HepG2 (cell line): ENCODE measurements at regions not wholly inside any gene's neighbourhood (a gene's known extent, or its start where the extent isn't known, plus 50 kb on each side); places are given as distances from the start of the nearest gene placed in this dataset.

Experiments
- ASH2L ChIP-seq: fragments of 300-600, 200-600 bp; sonication (generic); IDR thresholded peaks from 2 replicates; pipeline ENCODE4 v1.7.0; 2017; ENCODE audit warnings: low read depth, mild to moderate bottlenecking, moderate library complexity, mixed read lengths, low read length; ENCODE audit not compliant: insufficient read length
- GATAD2A ChIP-seq: IDR thresholded peaks from 2 replicates; pipeline ENCODE4 v1.6.1; 2016
- GFI1 ChIP-seq: sonication (generic); formaldehyde crosslinking; IDR thresholded peaks from 2 replicates; pipeline ENCODE4 v1.5.0; 2020; ENCODE audit warnings: missing genetic modification reagents, mild to moderate bottlenecking, borderline replicate concordance
- HES4 ChIP-seq: sonication (generic); formaldehyde crosslinking; IDR thresholded peaks from 2 replicates; pipeline ENCODE4 v1.9.0; 2021; ENCODE audit warnings: mild to moderate bottlenecking, missing genetic modification reagents, borderline replicate concordance
- HMG20A ChIP-seq: IDR thresholded peaks from 2 replicates; pipeline ENCODE4 v1.6.1; 2016; ENCODE audit warnings: borderline replicate concordance
- LCORL ChIP-seq, 2 experiments: fragments of 450-650 bp in 1 of 2; sonication (generic) in 1 of 2; formaldehyde crosslinking in 1 of 2; IDR thresholded peaks; 2 replicates each; pipeline versions ENCODE4 v1.5.0 to v1.6.1; 2017 to 2020; ENCODE audit warnings: antibody characterized with exemption in 1 of 2, missing genetic modification reagents in 1 of 2
- MYNN ChIP-seq: sonication (generic); formaldehyde crosslinking; IDR thresholded peaks from 2 replicates; pipeline ENCODE4 v1.4.0; 2020; ENCODE audit warnings: mild to moderate bottlenecking, low read depth, missing genetic modification reagents
- NAIF1 ChIP-seq: sonication (generic); formaldehyde crosslinking; IDR thresholded peaks from 2 replicates; pipeline ENCODE4 v1.5.0; 2020; ENCODE audit warnings: mild to moderate bottlenecking, missing genetic modification reagents, borderline replicate concordance
- PLRG1 ChIP-seq: fragments of 450-650 bp; conservative IDR thresholded peaks from 2 replicates; pipeline ENCODE4 v1.6.1; 2016
- PRMT3 ChIP-seq: sonication (generic); formaldehyde crosslinking; IDR thresholded peaks from 2 replicates; pipeline ENCODE4 v1.8.1; 2022; ENCODE audit warnings: low read depth, mild to moderate bottlenecking, moderate library complexity, missing genetic modification reagents, borderline replicate concordance
- PRPF4 ChIP-seq: fragments of 200-400 bp; formaldehyde crosslinking; IDR thresholded peaks from 2 replicates; pipeline ENCODE4 v1.6.1; 2016; ENCODE audit warnings: low read length, low read depth; ENCODE audit not compliant: poor library complexity, severe bottlenecking
- RBM39 ChIP-seq: fragments of 200-400 bp; formaldehyde crosslinking; IDR thresholded peaks from one replicate; pipeline ENCODE4 v1.6.1; 2018; ENCODE audit warnings: antibody characterized with exemption, mild to moderate bottlenecking, low read depth, low read length; ENCODE audit not compliant: poor library complexity, severe bottlenecking
- RXRB ChIP-seq: IDR thresholded peaks from 2 replicates; pipeline ENCODE4 v1.6.1; 2016; ENCODE audit warnings: borderline replicate concordance, missing genetic modification reagents, missing compliant biosample characterization
- SCMH1 ChIP-seq: sonication (generic); formaldehyde crosslinking; IDR thresholded peaks from 2 replicates; pipeline ENCODE4 v1.9.0; 2021; ENCODE audit warnings: missing genetic modification reagents, mild to moderate bottlenecking, borderline replicate concordance
- SP2 ChIP-seq: sonication (generic); formaldehyde crosslinking; IDR thresholded peaks from 2 replicates; pipeline ENCODE4 v1.5.1; 2020; ENCODE audit warnings: mild to moderate bottlenecking, missing genetic modification reagents
- SSRP1 ChIP-seq: IDR thresholded peaks from 2 replicates; pipeline ENCODE4 v1.6.1; 2016; ENCODE audit warnings: control low read depth
- TCF12 ChIP-seq, 2 experiments: fragments of 450-650 bp in 1 of 2; sonication (generic) in 1 of 2; formaldehyde crosslinking in 1 of 2; IDR thresholded peaks; 2 replicates each; pipeline versions ENCODE4 v1.6.1 to v1.8.0; 2017 to 2022; ENCODE audit warnings: antibody characterized with exemption in 1 of 2, mild to moderate bottlenecking in 1 of 2, missing genetic modification reagents in 1 of 2, moderate library complexity in 1 of 2
- THYN1 ChIP-seq: sonication (generic); formaldehyde crosslinking; IDR thresholded peaks from 2 replicates; pipeline ENCODE4 v1.8.1; 2023; ENCODE audit warnings: low read depth, mild to moderate bottlenecking, moderate library complexity, missing genetic modification reagents, borderline replicate concordance
- ZNF143 ChIP-seq: sonication (generic); formaldehyde crosslinking; IDR thresholded peaks from 2 replicates; pipeline ENCODE4 v1.4.0; 2020; ENCODE audit warnings: missing genetic modification reagents
- ZNF207 ChIP-seq: fragments of 450-650 bp; IDR thresholded peaks from 2 replicates; pipeline ENCODE4 v1.6.1; 2016; ENCODE audit warnings: antibody characterized with exemption, borderline replicate concordance
- ZNF326 ChIP-seq: sonication (generic); formaldehyde crosslinking; IDR thresholded peaks from 2 replicates; pipeline ENCODE4 v1.4.0; 2020; ENCODE audit warnings: missing genetic modification reagents, borderline replicate concordance
- ZNF614 ChIP-seq: IDR thresholded peaks from 2 replicates; pipeline ENCODE4 v1.6.1; 2018; ENCODE audit warnings: missing biosample characterization, missing genetic modification reagents, inconsistent platforms, borderline replicate concordance
- ZNF83 ChIP-seq: sonication (generic); formaldehyde crosslinking; IDR thresholded peaks from 2 replicates; pipeline ENCODE4 v1.4.0; 2020; ENCODE audit warnings: missing genetic modification reagents, mild to moderate bottlenecking, borderline replicate concordance
- TF ChIP-seq, protein P1 (sequence below): sonication (generic); formaldehyde crosslinking; IDR thresholded peaks from 2 replicates; pipeline ENCODE4 v1.4.0; 2020; ENCODE audit warnings: low read depth, mild to moderate bottlenecking, missing genetic modification reagents
- TF ChIP-seq, protein P2 (sequence below): sonication (generic); formaldehyde crosslinking; IDR thresholded peaks from 2 replicates; pipeline ENCODE4 v1.5.1; 2020; ENCODE audit warnings: mild to moderate bottlenecking, missing genetic modification reagents, moderate library complexity

DNA sequence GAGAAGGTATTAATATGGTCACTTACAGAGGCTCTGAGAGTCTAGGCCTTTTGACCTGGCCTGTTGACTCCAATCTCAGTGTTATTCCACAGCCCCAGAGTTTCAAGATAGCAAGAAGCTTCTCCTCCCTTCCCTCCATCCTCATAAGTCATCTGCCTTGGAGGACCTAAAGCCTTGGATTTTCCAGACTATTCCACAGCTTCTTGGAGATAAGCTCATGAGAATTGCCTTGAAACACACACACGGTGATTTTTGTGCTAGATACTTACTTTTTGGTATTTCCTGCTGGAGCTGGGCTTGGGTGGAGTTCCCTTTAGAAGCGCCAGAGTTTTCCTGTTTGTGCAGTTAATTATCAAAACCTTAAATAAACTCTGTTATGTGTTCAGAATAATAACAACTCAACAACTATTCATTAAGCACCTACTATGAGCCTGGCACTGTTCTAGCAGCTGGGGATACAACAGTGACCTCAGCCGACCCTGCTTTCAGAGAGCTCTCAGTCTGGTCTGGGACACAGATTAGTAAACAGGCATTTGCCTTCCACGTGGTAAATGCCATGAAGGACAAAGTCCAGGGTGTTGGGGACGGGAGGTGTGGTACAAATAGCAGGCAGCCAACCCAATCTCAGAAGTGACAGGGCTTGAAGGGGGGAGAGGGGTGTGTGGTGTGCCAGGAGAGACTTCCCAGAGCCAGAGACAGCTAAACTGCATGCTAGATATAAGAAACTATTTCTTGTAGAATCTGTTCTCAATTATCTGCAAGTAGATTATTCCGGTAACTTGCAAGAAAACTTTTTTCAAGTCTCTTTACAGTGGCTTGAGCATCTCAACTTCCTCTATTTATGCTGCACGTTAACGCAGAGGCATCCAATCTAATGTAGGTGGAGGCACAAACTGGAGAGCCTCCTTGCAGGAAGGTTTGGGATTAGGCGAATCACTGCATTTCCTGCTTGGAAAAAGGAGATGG lies 55.9 kb upstream of the KLF9 start (continued):
- TF ChIP-seq PRMT3 (CRISPR knock-in tag), result no peak
- no peak for TF ChIP-seq ZNF326 (CRISPR knock-in tag)
- no peak for TF ChIP-seq PLRG1
- no peak for TF ChIP-seq ZNF83 (CRISPR knock-in tag)
- TF ChIP-seq THYN1 (CRISPR knock-in tag), result no peak
- no peak for TF ChIP-seq RBM39
- TF ChIP-seq, protein P1, sequence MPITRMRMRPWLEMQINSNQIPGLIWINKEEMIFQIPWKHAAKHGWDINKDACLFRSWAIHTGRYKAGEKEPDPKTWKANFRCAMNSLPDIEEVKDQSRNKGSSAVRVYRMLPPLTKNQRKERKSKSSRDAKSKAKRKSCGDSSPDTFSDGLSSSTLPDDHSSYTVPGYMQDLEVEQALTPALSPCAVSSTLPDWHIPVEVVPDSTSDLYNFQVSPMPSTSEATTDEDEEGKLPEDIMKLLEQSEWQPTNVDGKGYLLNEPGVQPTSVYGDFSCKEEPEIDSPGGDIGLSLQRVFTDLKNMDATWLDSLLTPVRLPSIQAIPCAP, result no peak
- TF ChIP-seq ZNF614 (CRISPR knock-in tag), result peak; percentile 71; the same call in 1 of the 2 replicates
- TF ChIP-seq TCF12 (IDR thresholded peaks at IDR 0.05), result no peak
- no peak for TF ChIP-seq TCF12 (CRISPR knock-in tag; IDR thresholded peaks at IDR 0.05)
- TF ChIP-seq SSRP1 (CRISPR knock-in tag), result no peak
- TF ChIP-seq HMG20A (CRISPR knock-in tag), result peak; percentile 93
- 0 out of 2 replicates have a peak, but pooled peaks have one; percentile 5 for TF ChIP-seq LCORL (IDR thresholded peaks at IDR 0.05)
- peak; percentile 95 for TF ChIP-seq LCORL (CRISPR knock-in tag; IDR thresholded peaks at IDR 0.05)
- TF ChIP-seq NAIF1, result no peak
- no peak for TF ChIP-seq HES4 (CRISPR knock-in tag)
- TF ChIP-seq PRPF4, result no peak
- TF ChIP-seq SCMH1 (CRISPR knock-in tag), result no peak
- TF ChIP-seq SP2 (CRISPR knock-in tag), result no peak
- TF ChIP-seq ZNF143, result no peak
- TF ChIP-seq GATAD2A (CRISPR knock-in tag), result peak; percentile 91
- peak; percentile 100 for TF ChIP-seq RXRB (CRISPR knock-in tag)
- TF ChIP-seq GFI1 (CRISPR knock-in tag), result peak; percentile 90; the same call in 1 of the 2 replicates
- TF ChIP-seq ZNF207, result no peak
- TF ChIP-seq, protein P2, sequence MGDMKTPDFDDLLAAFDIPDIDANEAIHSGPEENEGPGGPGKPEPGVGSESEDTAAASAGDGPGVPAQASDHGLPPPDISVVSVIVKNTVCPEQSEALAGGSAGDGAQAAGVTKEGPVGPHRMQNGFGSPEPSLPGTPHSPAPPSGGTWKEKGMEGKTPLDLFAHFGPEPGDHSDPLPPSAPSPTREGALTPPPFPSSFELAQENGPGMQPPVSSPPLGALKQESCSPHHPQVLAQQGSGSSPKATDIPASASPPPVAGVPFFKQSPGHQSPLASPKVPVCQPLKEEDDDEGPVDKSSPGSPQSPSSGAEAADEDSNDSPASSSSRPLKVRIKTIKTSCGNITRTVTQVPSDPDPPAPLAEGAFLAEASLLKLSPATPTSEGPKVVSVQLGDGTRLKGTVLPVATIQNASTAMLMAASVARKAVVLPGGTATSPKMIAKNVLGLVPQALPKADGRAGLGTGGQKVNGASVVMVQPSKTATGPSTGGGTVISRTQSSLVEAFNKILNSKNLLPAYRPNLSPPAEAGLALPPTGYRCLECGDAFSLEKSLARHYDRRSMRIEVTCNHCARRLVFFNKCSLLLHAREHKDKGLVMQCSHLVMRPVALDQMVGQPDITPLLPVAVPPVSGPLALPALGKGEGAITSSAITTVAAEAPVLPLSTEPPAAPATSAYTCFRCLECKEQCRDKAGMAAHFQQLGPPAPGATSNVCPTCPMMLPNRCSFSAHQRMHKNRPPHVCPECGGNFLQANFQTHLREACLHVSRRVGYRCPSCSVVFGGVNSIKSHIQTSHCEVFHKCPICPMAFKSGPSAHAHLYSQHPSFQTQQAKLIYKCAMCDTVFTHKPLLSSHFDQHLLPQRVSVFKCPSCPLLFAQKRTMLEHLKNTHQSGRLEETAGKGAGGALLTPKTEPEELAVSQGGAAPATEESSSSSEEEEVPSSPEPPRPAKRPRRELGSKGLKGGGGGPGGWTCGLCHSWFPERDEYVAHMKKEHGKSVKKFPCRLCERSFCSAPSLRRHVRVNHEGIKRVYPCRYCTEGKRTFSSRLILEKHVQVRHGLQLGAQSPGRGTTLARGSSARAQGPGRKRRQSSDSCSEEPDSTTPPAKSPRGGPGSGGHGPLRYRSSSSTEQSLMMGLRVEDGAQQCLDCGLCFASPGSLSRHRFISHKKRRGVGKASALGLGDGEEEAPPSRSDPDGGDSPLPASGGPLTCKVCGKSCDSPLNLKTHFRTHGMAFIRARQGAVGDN (CRISPR knock-in tag), result no peak
- TF ChIP-seq ASH2L, result peak; percentile 81
- no peak for TF ChIP-seq MYNN (CRISPR knock-in tag)
